ENCODE measurements at regions not wholly inside any gene's neighbourhood (a gene's known extent, or its start where the extent isn't known, plus 50 kb on each side); places are given as distances from the start of the nearest gene placed in this dataset.

GRCh38 chr16:85435286-85435685, 177.8 kb upstream of the GSE1 start:
- no peak for DNase-seq
- peaks cover 22 to 31% (median 29%) of the 10 kb centered on the region in 4 donors for H3K4me1 ChIP-seq
- no peaks in the 10 kb centered on the region for H3K9me3 ChIP-seq
- no peak for TF ChIP-seq POLR2AphosphoS5 (IDR thresholded peaks at IDR 0.05)
- no peak for TF ChIP-seq EP300 (IDR thresholded peaks at IDR 0.05)
- no peak for TF ChIP-seq POLR2A (IDR thresholded peaks at IDR 0.05)
- TF ChIP-seq CTCF (IDR thresholded peaks at IDR 0.05), result no peak
- no peak overlapping the region for H3K4me3 ChIP-seq
- H3K36me3 ChIP-seq, result no peaks in the 10 kb centered on the region
- intact Hi-C loops (cut with DNase I; ENCODE audit: low total_unique reads), result no loop called here
- H3K27me3 ChIP-seq, result no peaks in the 10 kb centered on the region
- WGBS, 5 donors, result 81 to 92% (median 87%) methylated on average over 5 to 8 of the region's 8 CpGs
- H3K27ac ChIP-seq, result peak overlapping the region in 2 of 5 donors; percentile 22 to 90

GRCh38 chr16:85435700-85436099, 177.4 kb upstream of the GSE1 start:
- H3K4me1 ChIP-seq, result peaks cover 22 to 31% (median 29%) of the 10 kb centered on the region in 4 donors
- DNase-seq, result no peak
- TF ChIP-seq POLR2A (IDR thresholded peaks at IDR 0.05), result no peak
- no peak for TF ChIP-seq EP300 (IDR thresholded peaks at IDR 0.05)
- TF ChIP-seq CTCF (IDR thresholded peaks at IDR 0.05), result no peak
- no peak for TF ChIP-seq POLR2AphosphoS5 (IDR thresholded peaks at IDR 0.05)
- no peaks in the 10 kb centered on the region for H3K27me3 ChIP-seq
- 79 to 89% (median 87%) methylated on average over 5 to 7 of the region's 7 CpGs for WGBS, 5 donors
- no peak overlapping the region for H3K4me3 ChIP-seq
- peak overlapping the region in 4 of 5 donors; percentile 77 to 90 (median 87) for H3K27ac ChIP-seq
- H3K36me3 ChIP-seq, result no peaks in the 10 kb centered on the region
- no peaks in the 10 kb centered on the region for H3K9me3 ChIP-seq
- intact Hi-C loops (cut with DNase I; ENCODE audit: low total_unique reads), result no loop called here

- no peak for DNase-seq
- H3K27me3 ChIP-seq, result no peaks in the 10 kb centered on the region
- no peaks in the 10 kb centered on the region for H3K36me3 ChIP-seq
- no peaks in the 10 kb centered on the region for H3K9me3 ChIP-seq
- WGBS, 5 donors, result 32 to 50% (median 47%) methylated on average over 9 of the region's 9 CpGs
- intact Hi-C loops (cut with DNase I; ENCODE audit: low total_unique reads), result no loop called here
- H3K4me1 ChIP-seq, result peaks cover 22 to 31% (median 29%) of the 10 kb centered on the region in 4 donors
- TF ChIP-seq CTCF (IDR thresholded peaks at IDR 0.05) (no peak), EP300 (IDR thresholded peaks at IDR 0.05) (no peak), POLR2AphosphoS5 (IDR thresholded peaks at IDR 0.05) (no peak), POLR2A (IDR thresholded peaks at IDR 0.05) (no peak)
- peak overlapping the region in 2 of 4 donors; percentile 3 to 26 for H3K4me3 ChIP-seq
- H3K27ac ChIP-seq, result peak overlapping the region; percentile 77 to 90 (median 87)
Observed at GRCh38 chr16:85436207-85436606, 176.9 kb upstream of the GSE1 start.

GRCh38 chr16:85436636-85437165, 176.4 kb upstream of the GSE1 start:
- Histone ChIP-seq H3K4me1 (peaks cover 22 to 31% (median 29%) of the 10 kb centered on the region in 4 donors), H3K9me3 (no peaks in the 10 kb centered on the region), H3K4me3 (peak overlapping the region in 3 of 4 donors; percentile 3 to 26 (median 3)), H3K36me3 (no peaks in the 10 kb centered on the region), H3K27me3 (no peaks in the 10 kb centered on the region), H3K27ac (peak overlapping the region; percentile 77 to 90 (median 87))
- DNase-seq, result peak; percentile 57 to 89
- intact Hi-C loops (cut with DNase I; ENCODE audit: low total_unique reads), result no loop called here
- TF ChIP-seq CTCF (IDR thresholded peaks at IDR 0.05), result no peak
- no peak for TF ChIP-seq EP300 (IDR thresholded peaks at IDR 0.05)
- TF ChIP-seq POLR2A (IDR thresholded peaks at IDR 0.05), result no peak
- 11 to 27% (median 22%) methylated on average over 3 to 35 of the region's 35 CpGs for WGBS, 5 donors
